ENCODE measurements at regions not wholly inside any gene's neighbourhood (a gene's known extent, or its start where the extent isn't known, plus 50 kb on each side); places are given as distances from the start of the nearest gene placed in this dataset.

DNA sequence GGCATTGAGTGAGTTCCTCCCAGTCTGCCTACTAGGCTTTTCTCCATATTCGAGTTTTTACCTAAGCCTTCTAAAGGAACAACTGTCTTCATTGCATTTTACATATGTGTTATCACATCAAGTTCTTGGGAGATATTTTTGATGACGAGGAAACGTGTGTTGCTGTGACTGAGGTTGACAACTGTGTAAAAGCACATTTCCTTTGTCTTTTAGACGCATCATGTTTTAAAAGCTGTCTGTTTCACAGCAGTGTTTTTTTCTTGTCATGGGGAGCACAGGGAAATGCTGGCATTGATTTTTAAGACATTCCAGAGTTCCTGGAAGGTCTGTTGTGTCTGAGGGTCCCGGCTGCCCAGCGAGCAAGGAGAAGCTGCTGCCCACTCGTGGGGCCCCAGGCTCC lies 381.8 kb downstream of the DCDC2C start:
- in situ Hi-C loops (cut with HindIII; ENCODE audit: low sequenced_read_pairs) = no loop called here
- no peak for DNase-seq (ENCODE audit: low read depth, low spot score)

DNA sequence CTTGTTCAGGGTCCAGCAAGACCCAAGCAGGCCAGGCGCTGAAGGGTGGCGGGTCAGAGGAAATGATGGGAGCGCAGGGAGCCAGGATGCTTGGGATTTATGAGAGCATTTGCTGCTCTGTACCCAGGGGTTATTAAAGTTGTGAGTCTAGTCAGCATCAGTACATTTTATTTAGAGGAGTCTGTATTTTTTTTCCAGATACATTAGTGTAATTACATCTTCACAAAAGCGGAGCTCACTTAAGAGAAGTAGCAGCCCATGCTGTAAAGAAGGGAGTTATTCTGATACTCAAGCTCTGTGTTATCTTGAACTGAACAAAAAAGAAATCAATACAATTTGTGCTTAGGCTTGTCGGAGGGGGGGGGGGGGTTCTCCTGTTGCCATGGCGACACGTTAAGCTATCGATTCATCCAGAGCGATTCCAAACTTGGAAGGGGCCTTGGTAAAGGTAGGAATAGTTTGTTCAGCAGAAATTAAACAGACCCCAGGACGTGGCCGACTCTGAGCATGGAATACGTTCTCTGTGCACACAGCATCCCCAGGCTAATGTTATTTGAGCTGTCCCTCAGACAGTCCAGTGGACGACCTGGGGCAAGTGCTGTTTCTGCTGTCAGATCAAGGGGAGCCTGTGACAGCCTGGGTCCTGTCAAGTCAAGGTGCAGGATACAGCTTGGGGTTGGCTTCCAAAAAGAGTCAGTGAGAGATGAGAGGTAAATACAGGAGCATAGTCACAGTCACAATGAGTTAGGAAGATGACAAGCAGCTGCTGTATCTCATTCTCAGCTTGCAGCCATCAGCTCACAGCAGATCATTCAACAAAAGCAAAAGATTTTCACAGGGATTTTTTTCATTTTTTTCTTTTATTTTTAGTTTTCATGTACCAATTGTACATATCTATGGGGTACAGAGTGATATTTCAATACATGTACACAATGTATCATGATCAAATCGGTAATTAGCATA lies 387.6 kb downstream of the DCDC2C start:
- in situ Hi-C loops (cut with HindIII; ENCODE audit: low sequenced_read_pairs) = no loop called here
- TF ChIP-seq, protein P1, sequence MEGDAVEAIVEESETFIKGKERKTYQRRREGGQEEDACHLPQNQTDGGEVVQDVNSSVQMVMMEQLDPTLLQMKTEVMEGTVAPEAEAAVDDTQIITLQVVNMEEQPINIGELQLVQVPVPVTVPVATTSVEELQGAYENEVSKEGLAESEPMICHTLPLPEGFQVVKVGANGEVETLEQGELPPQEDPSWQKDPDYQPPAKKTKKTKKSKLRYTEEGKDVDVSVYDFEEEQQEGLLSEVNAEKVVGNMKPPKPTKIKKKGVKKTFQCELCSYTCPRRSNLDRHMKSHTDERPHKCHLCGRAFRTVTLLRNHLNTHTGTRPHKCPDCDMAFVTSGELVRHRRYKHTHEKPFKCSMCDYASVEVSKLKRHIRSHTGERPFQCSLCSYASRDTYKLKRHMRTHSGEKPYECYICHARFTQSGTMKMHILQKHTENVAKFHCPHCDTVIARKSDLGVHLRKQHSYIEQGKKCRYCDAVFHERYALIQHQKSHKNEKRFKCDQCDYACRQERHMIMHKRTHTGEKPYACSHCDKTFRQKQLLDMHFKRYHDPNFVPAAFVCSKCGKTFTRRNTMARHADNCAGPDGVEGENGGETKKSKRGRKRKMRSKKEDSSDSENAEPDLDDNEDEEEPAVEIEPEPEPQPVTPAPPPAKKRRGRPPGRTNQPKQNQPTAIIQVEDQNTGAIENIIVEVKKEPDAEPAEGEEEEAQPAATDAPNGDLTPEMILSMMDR (IDR thresholded peaks at IDR 0.05; ENCODE audit: low read depth, low read length) = no peak
- H3K4me3 ChIP-seq (ENCODE audit: low read depth, low read length) = no peak overlapping the region
- DNase-seq (ENCODE audit: low read depth, low spot score) = no peak

More for the DNA sequence above, 381.8 kb downstream of the DCDC2C start:
- TF ChIP-seq, protein P1 (IDR thresholded peaks at IDR 0.05; ENCODE audit: low read depth, low read length) = no peak
- no peak overlapping the region for H3K4me3 ChIP-seq (ENCODE audit: low read depth, low read length)

DNA sequence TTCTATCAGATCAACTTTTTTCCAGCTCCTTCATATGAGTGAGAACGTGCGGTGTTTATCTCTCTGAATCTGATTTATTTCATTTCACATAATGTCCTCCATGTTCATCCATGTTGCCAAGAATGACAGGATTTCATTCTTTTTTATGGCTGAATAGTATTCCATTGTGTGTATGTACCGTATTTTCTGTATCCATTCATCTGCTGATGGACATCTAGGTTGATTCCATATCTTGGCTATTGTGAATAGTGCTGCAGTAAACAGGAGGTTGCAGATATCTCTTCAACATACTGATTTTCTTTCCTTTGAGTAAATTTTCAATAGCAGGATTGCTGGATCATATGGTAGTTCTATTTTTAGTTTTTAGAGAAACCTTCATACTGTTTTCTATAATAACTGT lies 388.5 kb downstream of the DCDC2C start:
- TF ChIP-seq, protein P1 (IDR thresholded peaks at IDR 0.05; ENCODE audit: low read depth, low read length) = no peak
- DNase-seq (ENCODE audit: low read depth, low spot score) = no peak
- in situ Hi-C loops (cut with HindIII; ENCODE audit: low sequenced_read_pairs) = no loop called here
- no peak overlapping the region for H3K4me3 ChIP-seq (ENCODE audit: low read depth, low read length)

DNA sequence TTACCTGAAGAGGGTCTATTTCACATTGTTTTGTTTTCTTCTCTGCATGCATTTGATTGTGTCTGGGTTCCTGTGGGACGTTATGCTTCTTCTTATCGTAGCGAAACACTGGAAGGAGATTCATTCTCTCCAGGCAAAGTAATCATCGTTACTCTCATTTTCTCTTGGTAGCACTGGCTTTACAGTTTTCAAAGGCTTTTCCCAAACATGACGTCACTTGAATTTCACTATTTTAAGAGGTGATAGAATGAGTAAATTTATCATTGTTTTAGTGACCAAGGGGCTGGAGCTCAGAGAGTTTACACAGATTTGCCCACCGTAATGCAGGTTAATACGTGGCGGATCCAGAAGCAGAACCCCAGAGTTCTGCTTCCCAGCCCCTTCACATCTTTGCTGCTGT lies 391.4 kb downstream of the DCDC2C start:
- no peak overlapping the region for H3K4me3 ChIP-seq (ENCODE audit: low read depth, low read length)
- in situ Hi-C loops (cut with HindIII; ENCODE audit: low sequenced_read_pairs) = no loop called here
- TF ChIP-seq, protein P1 (IDR thresholded peaks at IDR 0.05; ENCODE audit: low read depth, low read length) = no peak
- no peak for DNase-seq (ENCODE audit: low read depth, low spot score)

DNA sequence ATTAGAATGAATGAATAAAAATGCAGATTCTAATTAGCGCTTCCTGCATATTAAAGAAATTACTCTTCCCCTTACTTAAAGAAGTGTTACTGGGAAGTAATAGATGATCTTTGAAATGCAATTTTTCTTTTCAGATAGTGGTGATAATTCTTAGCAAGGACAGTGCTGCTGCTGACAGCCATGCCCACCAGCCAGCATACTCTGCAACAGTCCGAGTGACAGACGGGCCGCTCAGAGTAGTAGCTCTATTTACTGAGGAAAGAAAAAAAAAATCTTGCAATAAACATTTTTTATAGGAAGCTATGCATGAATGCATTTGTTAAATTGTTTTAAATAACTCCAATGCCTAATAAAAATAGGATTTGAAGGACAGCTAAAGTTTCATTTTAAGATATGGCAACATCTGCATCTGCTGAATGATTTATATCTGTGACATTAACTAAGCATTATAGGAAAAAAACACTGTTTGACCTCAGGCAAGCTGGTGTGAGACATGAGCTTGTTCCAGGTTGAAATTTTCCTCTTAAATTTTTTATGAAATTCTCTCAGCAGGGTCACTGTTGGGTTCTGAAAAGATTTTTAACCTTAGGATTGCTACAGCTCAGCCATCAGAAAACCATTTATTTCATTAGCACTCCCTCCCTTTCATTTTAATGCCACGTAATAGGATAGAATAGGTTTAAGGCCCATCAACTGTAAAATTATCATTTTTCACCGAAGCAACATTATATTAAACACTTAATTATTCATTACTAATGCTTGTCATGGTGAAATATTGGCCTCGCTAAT lies 393.8 kb downstream of the DCDC2C start:
- DNase-seq (ENCODE audit: low read depth, low spot score) = no peak
- H3K4me3 ChIP-seq (ENCODE audit: low read depth, low read length) = no peak overlapping the region
- TF ChIP-seq, protein P1 (IDR thresholded peaks at IDR 0.05; ENCODE audit: low read depth, low read length) = no peak
- in situ Hi-C loops (cut with HindIII; ENCODE audit: low sequenced_read_pairs) = no loop called here

DNA sequence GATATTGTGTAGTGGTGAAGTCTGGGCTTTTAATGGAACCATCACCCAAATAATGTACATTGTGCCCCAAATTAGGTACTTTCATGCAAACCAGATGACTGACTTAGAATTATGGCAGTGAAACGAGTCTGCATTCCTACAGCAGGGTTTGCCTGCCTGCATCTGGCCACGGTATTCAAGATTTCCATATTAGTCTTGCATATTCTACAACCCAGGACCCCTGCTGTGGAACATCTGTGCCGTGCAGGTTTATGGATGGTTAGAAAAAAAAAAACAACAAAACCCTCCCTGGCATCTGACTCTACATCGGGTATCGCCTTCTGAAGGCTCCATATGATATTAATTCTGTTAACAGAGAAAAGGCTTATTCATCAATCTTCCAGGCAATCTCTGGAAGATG lies 394.8 kb downstream of the DCDC2C start:
- TF ChIP-seq, protein P1 (IDR thresholded peaks at IDR 0.05; ENCODE audit: low read depth, low read length) = no peak
- no peak overlapping the region for H3K4me3 ChIP-seq (ENCODE audit: low read depth, low read length)
- no peak for DNase-seq (ENCODE audit: low read depth, low spot score)
- in situ Hi-C loops (cut with HindIII; ENCODE audit: low sequenced_read_pairs) = no loop called here
